Stimulated activated memory B cell treated with anti-CD40 and anti-IgM and Interleukin-4, amounts not matched to agents 10 μg/mL and 1 μg/mL and 100 μg/mL, for 72 hours (primary cell): ENCODE measurements at regions not wholly inside any gene's neighbourhood (a gene's known extent, or its start where the extent isn't known, plus 50 kb on each side); places are given as distances from the start of the nearest gene placed in this dataset.

Experiments used
- ATAC-seq: fragments of 150-1000 bp; cut with Tn5 transposase; 2 replicates; pipeline ENCODE4 v1.10.0; 2021
- H3K27ac Mint-ChIP-seq: one replicate; pipeline ENCODE4 v1.8.0; 2022; ENCODE audit warnings: mild to moderate bottlenecking, mixed read lengths
- H3K27me3 Mint-ChIP-seq: one replicate; pipeline ENCODE4 v1.8.0; 2022; ENCODE audit warnings: mixed read lengths
- H3K36me3 Mint-ChIP-seq: one replicate; pipeline ENCODE4 v1.8.0; 2022; ENCODE audit warnings: mixed read lengths
- H3K4me1 Mint-ChIP-seq: one replicate; pipeline ENCODE4 v1.8.0; 2022; ENCODE audit warnings: mixed read lengths
- H3K4me3 Mint-ChIP-seq: one replicate; pipeline ENCODE4 v1.8.0; 2022; ENCODE audit warnings: mild to moderate bottlenecking, moderate library complexity, mixed read lengths
- H3K9me3 Mint-ChIP-seq: one replicate; pipeline ENCODE4 v1.8.0; 2022; ENCODE audit warnings: mixed read lengths

DNA sequence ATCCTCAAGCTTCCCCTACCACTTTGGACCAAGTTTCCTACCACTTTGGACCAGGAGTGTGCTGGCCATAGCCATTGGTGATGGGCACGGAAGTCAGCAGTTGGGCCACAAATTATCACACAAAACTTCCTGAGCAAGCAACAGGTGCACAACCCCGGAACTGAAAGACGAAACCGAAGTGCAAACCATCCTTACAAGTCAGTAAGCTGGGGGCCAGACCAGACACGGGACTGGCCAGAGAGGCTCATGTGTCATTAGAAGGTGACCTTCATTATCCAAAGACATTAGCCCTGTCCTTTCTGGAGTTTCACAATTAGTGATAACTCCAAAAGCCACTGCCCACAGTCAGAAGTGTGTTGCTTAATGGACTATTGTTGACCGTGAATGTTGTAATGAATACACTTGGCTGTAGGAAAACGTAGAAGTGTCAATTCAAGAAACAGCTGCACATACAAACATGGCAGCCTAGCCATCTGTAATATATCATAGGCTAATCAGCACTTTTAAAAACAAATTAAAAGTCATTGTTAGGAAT is 244.1 kb upstream of the IRS2 start:
- Mint-ChIP-seq H3K36me3 (no peaks in the 10 kb centered on the region), H3K9me3 (no peaks in the 10 kb centered on the region), H3K27me3 (no peaks in the 10 kb centered on the region), H3K4me3 (no peak overlapping the region), H3K27ac (no peak overlapping the region), H3K4me1 (no peaks in the 10 kb centered on the region)
- no peak for ATAC-seq

GRCh38 chr13:110028838-110029621 is 242.6 kb upstream of the IRS2 start:
- Mint-ChIP-seq H3K36me3 (no peaks in the 10 kb centered on the region), H3K4me1 (no peaks in the 10 kb centered on the region), H3K4me3 (no peak overlapping the region)

GRCh38 chr13:110028311-110028710 is 241.9 kb upstream of the IRS2 start:
- no peak overlapping the region for H3K27ac Mint-ChIP-seq
- no peaks in the 10 kb centered on the region for H3K36me3 Mint-ChIP-seq
- no peaks in the 10 kb centered on the region for H3K9me3 Mint-ChIP-seq
- no peak for ATAC-seq
- no peaks in the 10 kb centered on the region for H3K4me1 Mint-ChIP-seq
- no peaks in the 10 kb centered on the region for H3K27me3 Mint-ChIP-seq
- no peak overlapping the region for H3K4me3 Mint-ChIP-seq

More at GRCh38 chr13:110028838-110029621, 242.6 kb upstream of the IRS2 start:
- Mint-ChIP-seq H3K27me3 (no peaks in the 10 kb centered on the region), H3K27ac (no peak overlapping the region), H3K9me3 (no peaks in the 10 kb centered on the region)
- ATAC-seq = no peak

DNA sequence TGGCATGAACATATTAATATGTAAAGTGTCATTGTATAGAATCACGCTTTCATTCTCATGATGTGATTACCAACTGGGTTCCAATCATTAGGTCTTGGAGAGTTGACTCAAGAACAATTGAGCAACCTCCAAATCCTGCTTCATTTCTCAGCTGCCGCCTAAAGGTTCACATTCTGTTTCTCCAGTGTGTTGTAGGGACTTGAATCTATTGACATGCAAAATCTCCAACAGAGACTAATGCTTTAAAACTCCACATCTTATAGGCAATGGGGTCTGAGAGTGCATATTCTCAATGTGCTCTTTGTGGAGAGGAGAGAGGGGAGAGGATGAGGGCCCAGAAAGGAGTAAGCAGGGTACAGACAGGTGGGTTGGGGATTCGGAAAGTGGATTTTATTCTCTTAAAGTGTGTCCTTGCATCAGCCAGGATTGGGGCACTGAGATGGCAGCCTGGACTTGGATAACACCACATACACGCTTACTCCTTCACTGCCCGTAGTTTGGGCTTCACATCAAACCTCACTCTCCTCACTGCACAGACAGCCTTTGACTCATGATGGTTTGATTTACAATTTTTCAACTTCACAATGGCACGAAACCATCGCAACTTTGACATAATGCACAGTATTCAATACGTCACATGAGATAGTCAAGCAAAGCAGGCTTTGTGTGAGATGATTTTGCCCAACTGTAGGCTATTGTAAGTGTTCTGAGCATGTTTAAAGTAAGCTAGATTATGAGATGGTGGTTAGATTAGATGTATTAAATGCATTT is 241.3 kb upstream of the IRS2 start:
- Mint-ChIP-seq H3K9me3 (no peaks in the 10 kb centered on the region), H3K4me1 (no peaks in the 10 kb centered on the region), H3K36me3 (no peaks in the 10 kb centered on the region), H3K27me3 (no peaks in the 10 kb centered on the region), H3K4me3 (no peak overlapping the region), H3K27ac (no peak overlapping the region)
- no peak for ATAC-seq

- Mint-ChIP-seq H3K27ac (no peak overlapping the region), H3K4me1 (no peaks in the 10 kb centered on the region), H3K36me3 (no peaks in the 10 kb centered on the region), H3K9me3 (peaks cover 6% of the 10 kb centered on the region), H3K27me3 (no peaks in the 10 kb centered on the region), H3K4me3 (no peak overlapping the region)
- ATAC-seq = no peak
Measured at GRCh38 chr13:110024645-110024980, 238.2 kb upstream of the IRS2 start.

DNA sequence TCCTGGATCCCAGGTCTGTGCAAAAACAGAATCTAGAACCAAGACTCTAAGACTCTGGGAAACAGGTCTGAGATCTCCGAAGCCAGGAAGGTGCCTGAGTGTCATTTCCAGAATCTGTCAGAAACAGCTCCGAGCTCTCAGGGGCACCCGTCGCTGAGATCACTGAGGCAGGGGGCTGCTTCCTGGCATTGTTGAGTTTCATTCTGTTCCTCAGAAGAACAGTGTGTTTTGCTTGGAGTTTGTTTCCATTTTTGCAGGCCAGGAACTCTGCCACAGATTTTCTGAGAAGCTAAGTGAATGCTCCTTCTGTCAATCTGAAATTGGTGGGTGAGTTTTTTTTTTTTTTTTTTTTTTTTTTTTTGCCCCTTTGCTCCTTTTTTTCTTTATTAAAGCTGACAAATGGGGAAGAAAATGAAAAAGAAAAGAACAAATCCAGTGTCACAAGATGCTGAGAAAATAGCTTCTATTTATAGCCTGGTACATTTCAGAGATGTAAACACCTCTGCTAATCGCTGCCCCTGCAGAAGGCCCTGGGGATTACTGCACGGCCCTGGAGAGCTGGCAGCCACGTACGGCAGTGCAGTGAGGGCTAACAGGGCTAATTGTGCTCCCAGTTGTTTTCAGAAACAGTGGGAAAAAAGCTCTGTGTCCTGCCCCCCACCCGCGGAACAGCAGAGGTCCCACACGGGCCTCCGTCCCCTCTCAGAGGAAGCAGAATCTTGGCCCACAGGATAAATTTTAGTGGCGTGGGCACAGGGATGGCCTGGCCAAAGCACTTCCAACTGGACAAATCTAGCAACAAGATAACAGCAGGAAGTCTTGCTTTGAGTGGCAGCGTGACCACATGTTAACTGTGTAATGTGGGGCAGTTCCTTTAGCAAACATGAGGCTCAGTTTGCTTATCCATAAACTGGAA is 237.6 kb upstream of the IRS2 start:
- no peak overlapping the region for H3K27ac Mint-ChIP-seq
- no peak for ATAC-seq

GRCh38 chr13:110018009-110018408 is 231.6 kb upstream of the IRS2 start:
- Mint-ChIP-seq H3K4me1 (no peaks in the 10 kb centered on the region), H3K27ac (no peak overlapping the region), H3K4me3 (no peak overlapping the region), H3K9me3 (peaks cover 6% of the 10 kb centered on the region), H3K36me3 (no peaks in the 10 kb centered on the region), H3K27me3 (no peaks in the 10 kb centered on the region)
- ATAC-seq = no peak

More for the DNA sequence above, 237.6 kb upstream of the IRS2 start:
- Mint-ChIP-seq H3K4me3 (no peak overlapping the region), H3K9me3 (peaks cover 6% of the 10 kb centered on the region), H3K36me3 (no peaks in the 10 kb centered on the region), H3K27me3 (no peaks in the 10 kb centered on the region), H3K4me1 (no peaks in the 10 kb centered on the region)

DNA sequence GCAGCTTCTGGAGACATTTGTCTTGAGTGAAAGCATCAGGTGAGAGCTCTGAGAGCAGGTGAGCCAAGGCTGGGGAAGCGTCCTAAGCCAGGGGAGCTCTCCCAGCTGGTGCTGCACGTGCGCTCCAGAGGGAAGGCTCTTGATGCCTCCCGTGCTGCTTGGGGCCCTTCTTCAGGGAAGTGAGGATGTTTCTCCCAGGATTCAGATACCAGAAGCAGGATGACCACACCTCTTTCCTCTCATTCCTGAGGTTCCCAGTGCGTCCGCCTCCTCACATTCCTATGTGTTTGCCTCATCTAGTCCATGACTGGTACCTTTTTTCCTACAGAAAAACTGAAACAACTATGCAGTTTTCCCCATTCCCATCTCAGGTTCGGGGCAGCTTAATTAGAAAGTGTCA is 231.0 kb upstream of the IRS2 start:
- Mint-ChIP-seq H3K27ac (no peak overlapping the region), H3K36me3 (no peaks in the 10 kb centered on the region), H3K9me3 (peaks cover 6% of the 10 kb centered on the region), H3K4me3 (no peak overlapping the region), H3K4me1 (no peaks in the 10 kb centered on the region), H3K27me3 (no peaks in the 10 kb centered on the region)
- no peak for ATAC-seq

DNA sequence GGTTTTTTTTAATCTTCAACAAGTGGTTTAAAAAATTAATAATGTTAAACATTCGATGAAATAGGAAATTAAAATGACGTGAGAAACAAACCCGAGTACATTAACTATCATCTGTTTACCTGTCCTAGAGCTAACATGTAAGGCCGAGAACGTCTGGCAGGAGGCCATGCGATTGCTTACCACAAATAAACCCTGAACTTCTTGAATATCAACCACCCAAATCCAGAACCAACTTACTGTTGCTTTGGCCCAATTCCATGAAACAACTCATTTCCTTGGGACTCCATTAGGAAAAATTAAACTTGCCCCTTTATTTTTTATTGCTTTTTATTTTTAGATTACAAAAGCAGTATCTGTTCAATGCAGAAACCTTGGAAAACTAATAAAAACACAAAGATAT is 228.9 kb upstream of the IRS2 start:
- no peak for ATAC-seq
- no peaks in the 10 kb centered on the region for H3K36me3 Mint-ChIP-seq
- no peaks in the 10 kb centered on the region for H3K4me1 Mint-ChIP-seq
- H3K27ac Mint-ChIP-seq = no peak overlapping the region
- no peaks in the 10 kb centered on the region for H3K27me3 Mint-ChIP-seq
- H3K9me3 Mint-ChIP-seq = peaks cover 6% of the 10 kb centered on the region
- H3K4me3 Mint-ChIP-seq = no peak overlapping the region

GRCh38 chr13:110014719-110015118 is 228.3 kb upstream of the IRS2 start:
- Mint-ChIP-seq H3K4me3 (no peak overlapping the region), H3K9me3 (peaks cover under 1% of the 10 kb centered on the region), H3K27ac (no peak overlapping the region), H3K36me3 (no peaks in the 10 kb centered on the region), H3K4me1 (no peaks in the 10 kb centered on the region), H3K27me3 (no peaks in the 10 kb centered on the region)
- ATAC-seq = no peak

GRCh38 chr13:110012102-110012739 is 225.8 kb upstream of the IRS2 start:
- no peak overlapping the region for H3K27ac Mint-ChIP-seq
- no peaks in the 10 kb centered on the region for H3K27me3 Mint-ChIP-seq
- H3K4me3 Mint-ChIP-seq = no peak overlapping the region
- H3K4me1 Mint-ChIP-seq = no peaks in the 10 kb centered on the region
- no peak for ATAC-seq
- no peaks in the 10 kb centered on the region for H3K9me3 Mint-ChIP-seq
- H3K36me3 Mint-ChIP-seq = no peaks in the 10 kb centered on the region

DNA sequence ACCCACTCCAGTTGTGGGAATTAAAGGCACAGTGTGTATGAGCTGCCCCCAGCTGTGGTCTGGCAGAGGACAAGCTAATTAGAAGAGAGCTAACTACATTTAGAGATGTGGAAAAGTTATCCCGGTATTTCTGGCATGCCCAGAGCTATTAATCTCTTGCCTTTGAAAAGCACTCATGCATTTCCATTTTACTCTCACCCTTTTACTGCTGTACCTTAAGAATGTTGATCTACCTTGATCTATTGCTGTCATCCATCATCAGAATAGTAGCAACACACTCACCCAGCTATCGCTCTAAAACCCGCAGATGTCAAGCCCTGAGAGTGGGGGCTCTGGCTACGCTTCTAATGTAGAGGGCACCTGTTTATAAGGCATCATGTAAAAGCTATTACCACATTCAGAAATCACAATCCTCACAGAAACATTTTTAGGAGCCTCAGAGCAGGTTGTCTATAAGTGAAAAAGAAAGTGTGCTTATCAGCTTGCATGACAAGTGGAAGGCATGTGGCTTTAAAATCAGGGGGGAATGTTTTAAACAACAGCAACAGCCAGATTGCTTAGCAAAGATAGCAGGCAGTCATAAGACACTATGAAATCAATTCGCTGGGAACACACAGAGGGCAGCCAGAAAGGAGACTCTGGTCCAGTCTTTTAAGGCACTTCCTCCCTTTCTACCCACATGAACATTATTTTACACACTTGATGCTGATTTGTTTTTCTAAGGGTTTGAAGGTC is 224.2 kb upstream of the IRS2 start:
- Mint-ChIP-seq H3K27me3 (no peaks in the 10 kb centered on the region), H3K36me3 (no peaks in the 10 kb centered on the region), H3K4me3 (no peak overlapping the region), H3K27ac (no peak overlapping the region), H3K4me1 (no peaks in the 10 kb centered on the region), H3K9me3 (no peaks in the 10 kb centered on the region)
- no peak for ATAC-seq

DNA sequence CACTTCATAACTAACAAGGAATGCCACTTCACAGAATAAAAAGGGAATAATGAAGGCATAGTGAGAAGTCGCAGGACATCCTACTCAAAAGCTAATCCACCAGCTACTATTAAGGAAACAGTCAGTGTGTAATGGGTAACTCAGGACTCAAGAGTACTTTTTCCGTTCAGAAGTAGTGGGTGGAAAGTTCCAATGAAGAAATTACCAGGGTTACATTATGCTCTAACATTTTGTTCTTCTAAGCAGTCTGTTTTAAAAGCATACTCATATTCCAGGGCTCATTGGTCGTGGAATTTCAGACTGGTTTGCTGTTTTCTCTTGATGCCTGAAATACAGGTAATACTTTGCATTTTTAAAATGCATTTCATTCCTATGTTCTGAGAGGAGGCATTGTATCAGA is 222.4 kb upstream of the IRS2 start:
- H3K36me3 Mint-ChIP-seq = no peaks in the 10 kb centered on the region
- no peak overlapping the region for H3K4me3 Mint-ChIP-seq
- no peaks in the 10 kb centered on the region for H3K27me3 Mint-ChIP-seq
- no peaks in the 10 kb centered on the region for H3K4me1 Mint-ChIP-seq
- H3K9me3 Mint-ChIP-seq = no peaks in the 10 kb centered on the region
- ATAC-seq = no peak
- H3K27ac Mint-ChIP-seq = no peak overlapping the region

DNA sequence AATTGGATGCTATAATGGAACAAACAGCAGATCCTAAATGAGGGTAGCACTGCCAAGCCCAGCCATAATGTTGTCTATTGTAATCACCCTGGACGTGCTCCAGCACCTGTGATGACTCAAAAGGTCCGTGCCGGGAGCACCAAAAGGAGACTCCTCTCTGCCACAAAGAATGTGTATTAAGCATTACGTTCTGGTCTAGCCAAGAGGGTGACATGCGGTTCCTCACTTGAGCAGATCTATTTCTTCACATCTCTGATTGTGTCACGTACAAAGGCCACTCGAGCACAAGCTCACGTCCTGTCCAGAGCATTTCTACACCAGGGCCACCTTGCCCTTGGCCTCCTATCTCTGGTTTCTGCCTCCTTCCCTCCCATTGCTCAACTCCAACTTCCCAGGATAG is 219.9 kb upstream of the IRS2 start:
- Mint-ChIP-seq H3K9me3 (no peaks in the 10 kb centered on the region), H3K36me3 (no peaks in the 10 kb centered on the region), H3K4me1 (no peaks in the 10 kb centered on the region), H3K27me3 (no peaks in the 10 kb centered on the region), H3K27ac (no peak overlapping the region), H3K4me3 (no peak overlapping the region)
- no peak for ATAC-seq
